ENCODE measurements at regions not wholly inside any gene's neighbourhood (a gene's known extent, or its start where the extent isn't known, plus 50 kb on each side); places are given as distances from the start of the nearest gene placed in this dataset.

DNA sequence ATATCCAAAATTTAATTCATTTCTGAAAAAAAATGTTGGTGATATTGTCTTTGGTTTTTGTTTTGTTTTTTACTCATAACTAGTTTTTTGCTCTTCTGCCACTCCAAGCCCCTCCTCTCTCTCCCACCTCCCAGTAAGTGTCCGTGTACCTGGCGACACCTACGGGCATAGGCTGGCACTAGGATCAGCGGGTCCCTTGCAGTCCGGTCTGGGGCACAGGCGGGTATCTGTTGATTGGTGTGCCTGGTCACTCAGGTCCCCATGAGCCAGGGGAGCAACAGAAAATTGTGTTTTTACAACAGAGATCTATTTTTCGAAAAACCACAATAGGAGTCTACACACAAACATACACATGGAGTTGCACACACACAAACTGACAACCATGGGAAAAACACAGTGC lies 104.8 kb downstream of the ZIC5 start:
- TF ChIP-seq SIN3A (IDR thresholded peaks at IDR 0.05; ENCODE audit: borderline replicate concordance, insufficient read depth, low read length) (no peak), POLR2AphosphoS5 (IDR thresholded peaks at IDR 0.05; ENCODE audit: low read depth, low read length) (no peak)

Data from PFSK-1 (cell line).